ENCODE measurements at regions not wholly inside any gene's neighbourhood (a gene's known extent, or its start where the extent isn't known, plus 50 kb on each side); places are given as distances from the start of the nearest gene placed in this dataset.
"Not testable (repeated sequence)": the region's sequence is repeated elsewhere in the genome, so short reads cannot be mapped to it uniquely, and the experiment has no call there.

DNA sequence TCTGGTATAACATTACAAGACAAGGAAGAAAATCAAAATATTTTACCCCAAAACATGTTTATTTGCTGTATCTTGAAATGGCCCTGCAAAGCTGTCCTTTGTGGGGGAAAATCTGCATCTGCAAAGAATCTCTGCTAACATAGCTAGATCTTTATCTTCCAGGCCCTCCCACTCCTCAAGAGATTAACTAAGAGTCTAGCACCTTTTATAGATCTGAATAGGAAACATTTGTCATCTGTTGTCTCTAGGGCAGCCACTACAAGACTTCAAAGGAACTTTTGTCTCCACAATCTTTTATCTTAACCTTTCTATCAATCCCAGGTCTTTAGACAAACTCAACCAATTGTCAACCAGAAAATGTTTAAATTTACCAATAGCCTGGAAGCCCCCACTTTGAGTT, 427.6 kb upstream of the ID2 start:
- DNase-seq = not testable (repeated sequence)

DNA sequence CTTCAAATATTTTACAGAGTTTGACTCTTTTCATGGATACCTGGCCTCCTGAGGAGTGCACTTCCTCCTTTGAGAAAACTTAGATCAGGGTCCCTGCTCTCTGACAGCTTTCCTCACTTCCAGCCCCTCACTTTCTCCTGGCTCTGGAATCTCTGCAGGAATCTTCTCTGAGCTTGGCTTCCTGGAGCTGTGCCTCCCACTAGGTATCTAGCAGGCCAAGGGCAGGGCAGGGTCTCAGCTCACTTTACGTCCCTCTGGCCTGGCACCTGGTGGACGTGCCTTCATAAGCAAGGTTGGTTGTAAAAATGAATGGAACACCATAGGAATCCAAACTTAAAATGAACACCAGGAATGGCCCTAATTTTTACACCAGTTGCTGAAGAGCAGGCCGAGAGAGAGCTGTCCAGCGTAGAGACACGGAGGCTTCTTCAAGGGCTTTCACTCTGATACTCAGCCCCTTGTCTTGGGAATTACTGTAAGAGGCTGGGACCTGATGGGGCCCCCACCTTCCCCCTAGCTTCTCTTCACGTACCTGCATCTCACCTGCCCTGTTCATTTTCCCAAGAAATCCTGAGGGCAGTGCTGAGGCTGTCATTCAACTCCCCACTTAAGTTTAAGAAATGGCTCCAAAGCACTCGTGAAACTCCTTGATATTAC, 426.9 kb upstream of the ID2 start:
- DNase-seq = no peak

- DNase-seq = no peak
These were observed 426.4 kb upstream of the ID2 start for GRCh38 chr2:8255448-8255800.

DNA sequence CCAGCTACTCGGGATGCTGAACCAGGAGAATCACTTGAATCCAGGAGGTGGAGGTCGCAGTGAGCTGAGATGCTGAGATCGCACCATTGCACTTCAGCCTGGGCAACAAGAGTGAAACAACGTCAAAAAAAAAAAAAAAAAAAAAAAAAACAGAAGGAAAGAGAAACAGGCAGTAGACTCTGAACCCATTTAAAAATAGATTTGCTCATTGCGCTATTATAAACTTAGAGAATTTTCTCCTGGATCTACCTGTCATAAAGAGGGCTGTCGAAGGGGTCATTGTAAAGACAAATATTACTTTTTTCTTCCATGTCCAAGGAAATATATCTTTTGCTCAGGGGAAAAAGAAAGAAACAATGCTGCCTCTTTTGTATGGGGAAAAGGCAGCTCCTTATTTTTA, 425.0 kb upstream of the ID2 start:
- DNase-seq = no peak

- no peak for DNase-seq
These were observed 424.4 kb upstream of the ID2 start for GRCh38 chr2:8257502-8257901.

DNA sequence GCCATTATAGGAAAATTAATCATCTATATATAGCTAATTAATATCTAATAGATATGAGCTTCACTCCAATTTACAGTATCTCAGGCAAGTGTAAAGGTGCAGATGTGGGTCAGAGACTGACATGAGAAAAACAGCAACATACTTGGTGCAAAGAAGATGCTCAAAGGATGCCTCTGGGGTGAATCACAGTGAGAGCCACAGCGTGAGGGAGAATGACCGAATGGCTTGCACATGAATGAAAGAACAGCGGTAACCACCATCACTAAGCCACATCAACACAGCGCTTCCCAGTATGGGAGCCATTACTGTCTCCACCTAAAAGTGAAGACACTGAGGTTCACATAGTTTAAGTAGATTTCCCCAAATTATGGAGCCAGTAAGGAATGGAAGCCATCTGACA, 423.4 kb upstream of the ID2 start:
- DNase-seq = no peak

- no peak for DNase-seq
These were observed 422.6 kb upstream of the ID2 start for GRCh38 chr2:8259106-8259840.

GRCh38 chr2:8259841-8260178, 422.0 kb upstream of the ID2 start:
- no peak for DNase-seq

- no peak for DNase-seq
These were observed 421.6 kb upstream of the ID2 start for GRCh38 chr2:8260213-8260612.

DNA sequence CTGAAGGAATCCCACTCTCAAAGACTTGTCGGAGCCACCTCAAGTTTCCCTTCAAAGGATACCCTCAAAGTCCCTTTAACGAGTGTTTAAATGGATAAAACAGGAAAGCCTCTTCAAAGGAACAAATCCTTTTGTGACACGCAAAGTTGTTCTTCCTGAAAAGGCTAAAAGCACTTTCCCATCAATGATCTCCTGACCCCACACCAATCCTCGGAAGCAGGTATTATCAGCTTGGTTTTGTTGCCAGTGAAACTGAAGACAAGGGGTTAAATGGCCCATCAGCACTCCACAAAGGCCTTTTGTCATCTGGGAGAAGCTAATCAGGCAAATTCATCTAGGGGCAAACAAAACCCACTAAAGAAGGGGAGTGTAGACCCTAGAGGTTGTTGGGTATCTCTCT, 418.0 kb upstream of the ID2 start:
- DNase-seq = no peak

DNA sequence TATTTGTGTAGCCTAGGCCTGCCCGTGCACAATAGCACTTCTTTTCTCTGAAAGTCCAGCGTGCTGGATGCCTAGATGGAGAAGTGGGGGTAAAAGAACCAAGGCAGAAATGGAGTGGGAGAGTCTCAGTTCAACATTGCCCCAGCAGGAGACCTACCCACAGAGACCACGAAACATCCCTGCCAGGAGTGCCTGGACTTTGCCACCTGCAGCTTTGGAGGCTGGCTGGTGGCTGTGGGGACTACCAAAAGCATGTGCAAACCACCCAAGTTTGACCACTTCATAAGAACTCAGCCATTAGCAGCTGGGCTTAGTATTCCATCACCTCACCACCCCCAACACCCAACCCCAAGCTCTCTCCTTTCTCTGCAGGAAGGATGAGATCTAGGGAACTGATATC, 416.9 kb upstream of the ID2 start:
- DNase-seq = no peak

GRCh38 chr2:8265476-8266226, 416.2 kb upstream of the ID2 start:
- no peak for DNase-seq

- no peak for DNase-seq
These were observed 415.3 kb upstream of the ID2 start for GRCh38 chr2:8266563-8266962.

DNA sequence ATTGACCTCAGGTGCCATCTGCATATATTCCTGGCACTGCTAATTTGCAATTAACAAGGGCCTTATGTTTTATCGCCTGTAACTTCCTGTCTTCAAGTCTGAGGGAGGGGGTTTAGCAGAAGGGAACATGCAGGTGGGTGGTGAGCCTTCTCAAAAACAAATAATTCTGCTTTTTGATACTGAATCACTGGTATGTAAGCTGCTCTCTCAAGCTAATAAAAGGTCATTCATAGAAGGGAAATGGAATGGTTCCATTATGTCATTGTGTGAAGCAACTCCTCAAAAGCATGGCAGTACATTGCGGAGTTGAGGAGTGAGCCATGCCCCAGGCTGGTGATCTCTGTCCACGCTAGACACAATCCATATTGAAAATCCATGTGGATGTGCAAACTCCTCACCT, 414.8 kb upstream of the ID2 start:
- DNase-seq = no peak

DNA sequence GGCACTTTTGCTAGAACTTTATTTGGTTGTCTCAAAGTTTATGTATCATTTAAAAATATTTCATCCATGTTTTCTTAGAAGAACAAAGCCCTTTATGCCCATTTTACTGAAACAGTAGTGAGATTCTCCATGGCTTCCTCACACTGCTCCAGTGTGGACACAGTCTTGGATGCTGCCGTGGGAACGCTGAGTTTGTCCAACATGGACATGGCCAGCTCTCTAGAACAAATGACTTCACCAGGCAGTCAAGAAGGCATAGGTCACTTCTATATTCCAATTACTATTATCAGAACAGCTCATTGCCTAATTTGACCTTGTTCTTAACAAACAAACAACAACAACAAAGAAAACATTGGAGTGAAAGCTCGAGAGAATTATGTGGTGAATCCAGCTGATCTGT, 414.1 kb upstream of the ID2 start:
- no peak for DNase-seq

DNA sequence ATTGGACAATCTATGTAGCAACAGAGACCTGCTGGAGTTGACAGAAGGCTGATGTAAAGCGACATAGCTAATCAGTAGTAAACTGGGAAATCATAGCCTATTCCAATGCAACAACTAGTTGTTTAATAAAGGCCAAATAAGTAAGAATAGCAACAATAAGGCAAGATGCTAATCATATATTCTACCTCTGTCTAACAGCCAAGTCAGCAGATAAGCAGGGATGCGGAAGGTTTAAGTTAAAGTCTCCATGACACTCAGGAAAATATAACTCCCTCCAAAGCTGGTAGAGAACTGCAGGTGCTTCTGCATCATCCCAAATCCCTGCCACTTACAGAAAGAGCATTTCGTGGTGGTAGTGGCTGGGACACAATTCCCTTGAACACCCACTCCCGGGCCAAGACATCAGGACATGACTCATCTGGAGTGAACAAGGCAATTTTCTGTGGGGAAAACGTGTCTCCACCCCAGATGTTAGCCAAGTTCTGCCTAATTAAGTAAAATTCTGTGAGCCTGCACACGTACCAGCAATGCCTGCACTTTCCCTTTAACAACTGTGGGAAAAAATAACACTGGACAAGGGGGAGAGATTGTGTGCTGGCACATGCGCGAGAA, 413.6 kb upstream of the ID2 start:
- DNase-seq = no peak

DNA sequence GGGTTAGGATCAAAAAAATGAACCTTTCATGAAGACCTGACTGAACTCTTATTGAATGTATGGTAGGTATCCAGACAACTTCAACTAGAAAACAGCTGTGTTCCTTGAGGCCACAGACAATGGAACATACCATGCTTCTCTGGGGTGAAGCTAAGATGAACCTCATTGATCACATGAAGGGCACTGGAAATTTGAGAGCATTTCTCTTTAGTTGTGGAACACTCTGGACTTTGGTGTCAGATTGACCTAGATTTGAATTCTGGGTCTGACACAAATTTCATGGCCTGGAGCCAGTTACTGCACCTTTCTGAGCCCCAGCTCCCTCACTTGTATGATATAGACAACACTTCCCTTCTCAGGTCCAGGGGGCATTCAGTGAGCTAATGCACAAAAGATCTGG, 411.2 kb upstream of the ID2 start:
- no peak for DNase-seq

DNA sequence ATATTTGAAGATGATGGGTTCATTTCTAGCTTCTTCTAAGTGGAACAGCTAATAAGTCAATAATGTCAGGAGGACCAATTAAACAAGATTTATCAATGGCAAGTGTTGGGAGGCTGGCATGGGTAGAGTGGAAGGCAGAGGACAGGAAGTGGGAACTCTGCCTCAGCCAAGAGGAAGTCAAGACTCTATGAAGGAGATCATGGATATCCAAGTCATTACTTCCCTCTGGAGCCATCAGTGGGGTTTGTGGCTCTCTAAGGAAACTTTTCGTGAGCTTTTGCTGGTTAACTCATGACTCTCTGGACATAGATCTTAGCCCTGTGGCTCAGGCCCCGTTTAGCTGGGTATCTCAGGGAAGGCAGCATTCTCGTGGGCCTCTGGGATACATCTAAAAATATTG, 410.4 kb upstream of the ID2 start:
- no peak for DNase-seq

DNA sequence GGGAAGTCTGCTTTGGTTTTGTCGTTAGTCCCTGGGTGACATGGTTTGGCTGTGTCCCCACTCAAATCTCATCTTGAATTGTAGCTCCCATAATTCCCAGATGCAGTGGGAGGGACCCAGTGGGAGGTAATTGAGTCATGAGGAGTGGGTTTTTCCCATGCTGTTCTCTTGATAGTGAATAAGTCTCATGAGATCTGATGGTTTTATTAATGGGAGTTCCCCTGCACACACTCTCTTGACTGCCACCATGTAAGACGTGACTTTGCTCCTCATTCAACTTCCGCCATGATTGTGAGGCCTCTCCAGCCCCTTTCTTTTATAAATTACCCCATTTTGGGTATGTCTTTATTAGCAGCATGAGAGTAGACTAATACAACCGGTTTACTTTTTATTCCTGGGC, 405.8 kb upstream of the ID2 start:
- no peak for DNase-seq

DNA sequence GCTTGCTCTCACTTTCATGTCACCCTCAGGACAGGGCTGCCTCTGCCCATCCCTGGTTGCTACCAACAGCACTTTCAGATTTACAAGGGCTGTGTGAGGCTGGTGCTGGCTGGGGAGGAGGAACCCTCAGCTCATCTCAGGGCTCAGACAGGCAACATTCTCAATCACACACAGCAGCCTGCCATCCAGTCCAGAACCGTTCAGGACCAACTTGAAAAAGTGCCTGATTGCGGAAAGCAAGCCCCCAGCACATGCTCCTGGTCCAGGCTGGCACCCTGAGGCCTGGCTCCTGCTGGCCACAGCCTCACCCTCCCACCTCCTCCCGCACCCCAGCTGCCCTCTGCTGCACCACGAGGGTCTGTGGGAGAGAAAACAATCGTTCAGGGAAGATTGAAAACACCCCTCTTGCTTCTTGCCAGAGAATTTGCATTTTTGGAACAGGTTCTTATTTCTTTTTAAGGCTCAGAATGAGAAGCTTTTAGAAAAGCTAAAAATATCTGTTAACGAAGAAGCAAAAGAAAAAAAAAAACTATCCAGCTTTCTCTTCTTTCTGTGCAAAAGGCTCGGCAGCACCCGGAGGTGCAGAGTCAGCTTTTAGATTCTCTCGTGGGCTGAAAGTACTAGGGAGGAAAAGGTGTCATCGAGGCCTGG, 403.8 kb upstream of the ID2 start:
- no peak for DNase-seq

DNA sequence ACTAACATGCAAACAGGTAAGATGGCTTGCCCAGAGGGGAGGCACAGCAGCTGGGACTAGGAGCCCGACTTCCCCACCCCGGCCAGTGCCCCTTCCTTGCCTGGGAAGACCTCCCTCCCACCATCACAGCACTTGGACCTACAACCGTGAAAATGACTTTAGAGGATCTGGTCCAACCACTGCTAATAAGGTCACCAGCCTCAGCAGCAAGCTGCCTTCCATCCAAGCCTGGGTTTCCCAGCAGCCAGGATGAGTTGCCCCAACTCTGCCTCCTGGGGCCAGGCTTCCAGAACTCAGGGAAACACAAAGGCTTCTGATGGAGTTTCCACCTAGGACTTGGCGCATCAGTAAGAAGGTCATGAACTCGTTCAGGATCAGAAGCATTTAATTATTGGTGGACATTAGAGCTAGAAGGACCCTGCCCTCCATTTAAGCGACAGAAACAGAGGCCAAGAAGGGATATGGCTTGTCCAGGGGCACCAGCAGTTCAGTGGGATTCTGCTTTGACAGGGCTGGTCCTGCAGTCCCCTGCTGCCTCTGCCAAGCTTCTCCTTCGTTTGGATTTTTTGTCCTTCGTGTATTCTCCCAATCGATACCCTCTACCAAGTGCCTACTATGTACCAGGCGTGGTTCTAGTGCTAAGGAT, 403.0 kb upstream of the ID2 start:
- no peak for DNase-seq

DNA sequence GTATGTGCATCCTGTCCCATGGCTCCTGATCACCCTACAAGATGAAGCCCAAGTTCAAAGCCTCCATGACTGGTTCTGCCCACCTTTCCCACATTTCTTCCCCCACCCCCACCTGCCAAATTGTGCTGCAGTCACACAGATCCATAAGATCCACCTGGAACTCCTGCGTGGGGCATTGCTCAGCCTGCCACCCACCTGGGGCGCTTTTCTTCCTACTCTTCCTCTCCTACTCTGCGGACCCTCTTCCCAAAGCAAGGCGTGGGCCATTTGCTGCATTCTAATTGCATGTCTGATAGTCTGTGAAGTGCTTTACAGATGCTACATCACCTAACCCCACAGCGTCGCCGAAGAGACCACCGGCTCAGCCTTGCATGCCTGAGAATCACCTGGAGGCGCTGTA, 402.4 kb upstream of the ID2 start:
- no peak for DNase-seq

DNA sequence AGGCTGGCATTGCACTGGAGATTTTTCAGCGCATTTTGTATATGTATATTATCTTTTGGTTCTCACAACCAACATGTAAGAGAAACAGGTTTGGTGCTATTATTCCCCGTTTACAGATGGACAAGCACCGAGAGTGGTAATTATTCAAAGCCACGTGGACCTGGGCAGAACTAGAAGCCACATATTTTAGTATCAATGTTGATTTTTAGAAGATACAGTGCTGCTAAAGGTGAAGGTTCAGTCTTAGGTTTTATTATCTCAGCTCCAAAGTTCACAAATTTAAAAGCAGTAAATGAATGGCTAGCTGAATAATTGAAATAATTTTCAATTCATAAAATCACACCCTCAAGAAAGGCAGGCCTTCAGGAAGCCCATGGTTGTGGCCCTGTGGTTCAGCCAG, 400.6 kb upstream of the ID2 start:
- DNase-seq = no peak

Data from NCI-H345 (cell line).